HG03060 (cell line): ENCODE measurements at regions not wholly inside any gene's neighbourhood (a gene's known extent, or its start where the extent isn't known, plus 50 kb on each side); places are given as distances from the start of the nearest gene placed in this dataset.
"Not testable (repeated sequence)": the region's sequence is repeated elsewhere in the genome, so short reads cannot be mapped to it uniquely, and the experiment has no call there.

Experiments
- ATAC-seq: cut with Tn5 transposase; IDR thresholded peaks from one replicate; pipeline ENCODE4 v1.9.1; 2021; ENCODE audit warnings: low read depth, moderate number of reproducible peaks; ENCODE audit not compliant: unreplicated experiment

DNA sequence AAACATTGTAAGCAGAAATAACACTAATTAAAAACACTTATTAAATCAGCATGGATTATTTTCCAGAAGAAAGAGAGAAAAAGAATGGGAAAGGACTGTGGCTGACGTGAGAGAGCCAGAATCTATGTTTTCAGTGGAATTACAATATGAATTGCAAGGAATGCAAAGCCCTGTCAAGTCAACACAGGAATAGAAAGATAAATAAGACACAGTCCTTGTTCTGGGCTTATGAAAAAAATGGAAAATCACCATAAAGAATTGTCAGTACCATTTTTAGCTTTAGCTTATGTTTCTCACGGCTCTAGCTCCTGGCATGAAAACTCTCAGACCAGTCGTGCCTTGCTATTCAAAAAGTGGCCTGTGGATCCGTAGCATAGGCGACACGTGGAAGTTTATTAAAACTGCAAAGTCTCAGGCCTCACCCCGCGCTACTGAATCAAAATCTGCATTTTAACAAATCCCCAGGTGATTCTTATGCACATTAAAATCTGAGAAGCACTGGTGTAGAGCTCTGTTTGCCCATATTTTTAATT lies 549.1 kb downstream of the RPS29 start:
- no peak for ATAC-seq

DNA sequence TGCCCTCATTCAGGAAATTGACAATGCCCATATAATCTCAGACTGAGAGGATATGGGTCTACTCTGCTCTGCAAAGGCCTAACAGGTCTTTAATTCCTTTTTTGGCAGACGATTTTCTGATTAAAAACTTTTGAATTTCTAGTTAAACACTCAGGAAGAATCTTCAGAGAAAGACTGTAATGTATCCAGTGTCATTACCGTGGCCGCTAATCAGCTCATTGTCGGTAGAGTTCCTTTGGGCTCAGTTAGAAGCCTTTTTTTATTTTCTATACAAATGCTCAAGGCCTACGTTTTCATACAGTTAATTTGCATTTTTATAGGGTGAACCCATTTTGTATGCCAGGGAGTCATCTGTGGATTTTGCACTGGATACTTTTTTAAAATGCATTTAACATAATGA lies 549.9 kb downstream of the RPS29 start:
- no peak for ATAC-seq

DNA sequence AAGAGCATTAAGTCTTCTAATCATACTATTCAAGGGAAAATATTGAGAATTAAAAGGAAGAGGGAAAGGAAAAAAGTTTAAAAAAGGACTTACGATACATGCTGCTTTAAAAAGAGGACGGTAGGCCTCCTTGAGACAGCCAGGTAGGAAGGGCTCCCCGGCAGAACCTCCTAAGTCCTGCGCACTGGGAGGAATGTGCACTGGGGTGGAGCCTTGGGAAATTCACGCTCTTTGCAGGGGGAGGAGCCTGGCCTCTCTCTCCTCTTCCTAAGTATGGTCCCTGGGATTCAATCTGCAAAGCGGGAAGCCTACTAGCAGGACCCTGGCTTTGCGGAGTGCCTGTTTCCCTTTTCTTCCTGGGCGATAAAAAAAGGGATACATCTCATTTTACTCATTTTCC lies 553.0 kb downstream of the RPS29 start:
- no peak for ATAC-seq

DNA sequence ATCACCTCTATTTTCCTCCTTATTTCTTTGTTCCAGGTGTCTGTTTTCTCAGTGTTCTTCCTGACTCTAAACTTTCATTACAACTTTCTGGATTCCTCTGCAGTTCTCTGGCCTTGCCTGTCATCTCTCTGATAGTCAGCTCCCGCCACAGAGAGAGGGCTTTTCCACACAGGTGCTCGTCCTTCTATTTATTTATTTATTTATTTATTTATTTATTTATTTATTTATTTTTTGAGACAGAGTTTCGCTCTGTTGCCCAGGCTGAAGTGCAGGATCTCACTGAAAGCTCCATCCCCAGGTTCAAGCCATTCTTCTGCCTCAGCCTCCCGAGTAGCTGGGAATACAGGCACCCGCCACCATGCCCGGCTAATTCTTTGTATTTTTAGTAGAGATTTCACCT lies 554.5 kb downstream of the RPS29 start:
- ATAC-seq, result not testable (repeated sequence)

GRCh38 chr14:49019467-49020115 lies 566.6 kb downstream of the RPS29 start:
- ATAC-seq, result no peak

- ATAC-seq, result no peak
Observed at GRCh38 chr14:49017447-49017846, 568.7 kb downstream of the RPS29 start.

DNA sequence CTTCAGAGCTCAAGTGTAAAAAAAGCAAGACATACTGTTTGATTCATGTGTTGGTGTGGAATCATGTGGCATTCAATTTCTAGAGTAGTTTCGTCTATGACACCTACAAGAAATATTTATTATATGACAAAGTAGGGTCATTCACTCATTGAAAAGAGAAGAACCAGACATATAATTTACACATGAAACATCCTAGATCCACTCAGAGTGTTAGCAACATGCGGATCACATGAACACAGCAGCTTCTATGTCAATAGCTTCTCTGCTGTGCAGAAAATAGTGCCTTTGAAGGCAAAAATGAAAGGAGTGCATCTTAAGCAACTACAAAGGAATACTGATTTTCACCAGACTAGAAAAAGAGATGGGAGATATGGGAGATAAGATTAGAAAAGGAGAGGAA lies 569.8 kb downstream of the RPS29 start:
- no peak for ATAC-seq

DNA sequence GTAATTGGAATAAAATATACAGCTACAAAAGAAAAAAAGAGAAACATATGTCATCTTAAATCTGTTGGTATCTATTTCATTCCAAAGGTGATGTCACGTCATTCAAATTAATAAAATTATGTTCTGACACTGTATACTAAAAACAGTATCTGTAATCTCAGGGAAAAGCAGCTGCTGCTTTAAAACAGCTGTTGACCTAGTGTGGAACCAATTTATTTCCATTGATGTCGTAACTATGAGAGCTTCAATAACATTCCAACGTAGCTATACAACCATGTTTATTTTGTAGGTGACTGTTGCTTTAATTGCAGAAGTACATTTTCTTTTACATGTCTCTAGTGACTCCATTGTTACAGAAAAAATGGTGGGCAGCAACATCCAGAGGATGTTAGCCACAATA lies 571.7 kb downstream of the RPS29 start:
- no peak for ATAC-seq

GRCh38 chr14:49008363-49008762 lies 577.8 kb downstream of the RPS29 start:
- ATAC-seq, result no peak

DNA sequence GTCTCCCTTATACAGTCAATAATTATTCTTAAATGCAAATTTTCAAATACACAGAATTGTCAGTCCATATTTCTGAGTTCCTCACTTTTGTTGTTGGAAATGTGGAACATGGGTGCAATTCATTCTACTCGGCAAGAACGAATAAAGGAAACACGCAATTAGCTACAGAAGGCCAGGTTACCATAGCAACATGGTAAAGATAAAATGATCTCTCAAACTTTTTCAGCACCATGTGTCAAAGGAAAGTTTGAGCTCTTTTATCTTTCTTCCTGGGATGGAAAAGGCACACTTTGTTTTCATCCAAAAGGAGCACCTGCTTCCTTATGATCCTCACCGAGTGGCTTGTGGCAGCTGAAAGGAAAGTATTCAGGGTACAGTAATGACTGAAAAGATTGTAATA lies 595.0 kb downstream of the RPS29 start:
- ATAC-seq, result no peak

DNA sequence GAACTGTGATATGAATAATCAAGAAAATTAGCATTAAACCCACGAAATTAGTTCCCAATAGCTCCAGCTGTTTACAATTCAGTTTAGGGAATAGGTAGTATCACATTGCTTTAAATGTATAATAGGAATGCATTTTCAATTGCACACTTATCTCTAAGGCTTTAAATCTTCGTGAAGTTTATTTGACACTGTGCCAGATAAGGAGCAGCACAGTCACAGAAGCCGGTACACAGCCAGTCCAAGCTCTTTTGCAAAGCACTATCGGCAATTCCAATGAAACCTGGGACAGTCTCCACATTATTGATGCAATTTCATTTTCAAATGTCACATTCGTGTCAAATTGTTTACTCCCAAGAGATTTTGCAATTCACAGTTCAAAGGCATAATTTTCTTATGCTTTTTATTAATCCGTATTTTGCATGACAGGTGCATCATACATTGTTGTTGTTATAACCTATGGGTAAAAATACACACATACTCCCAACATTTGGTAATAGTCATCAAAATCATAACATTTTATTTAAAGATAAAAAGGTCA lies 602.8 kb downstream of the RPS29 start:
- ATAC-seq, result no peak

GRCh38 chr14:48974994-48975393 lies 611.2 kb downstream of the RPS29 start:
- no peak for ATAC-seq

GRCh38 chr14:48973151-48973550 lies 613.0 kb downstream of the RPS29 start:
- no peak for ATAC-seq

DNA sequence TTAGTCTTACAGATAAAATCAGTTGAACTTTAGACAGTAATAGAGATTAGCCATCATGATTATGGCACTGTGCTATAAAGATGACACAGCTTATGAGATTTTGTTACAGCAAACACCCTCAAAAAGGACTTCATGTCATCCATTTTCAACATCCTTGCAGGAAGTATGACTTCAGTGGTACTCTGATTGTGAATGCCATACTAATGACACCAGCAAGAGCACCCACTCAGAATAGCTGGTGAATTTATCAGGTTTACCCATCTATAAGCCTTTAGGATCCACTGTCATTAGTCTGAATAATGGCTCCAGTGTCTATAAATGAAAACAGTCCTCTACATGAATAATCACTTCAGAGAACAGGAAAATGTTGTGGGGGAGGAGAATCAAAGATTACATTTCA lies 615.2 kb downstream of the RPS29 start:
- ATAC-seq, result no peak

GRCh38 chr14:48967419-48967818 lies 618.8 kb downstream of the RPS29 start:
- no peak for ATAC-seq

DNA sequence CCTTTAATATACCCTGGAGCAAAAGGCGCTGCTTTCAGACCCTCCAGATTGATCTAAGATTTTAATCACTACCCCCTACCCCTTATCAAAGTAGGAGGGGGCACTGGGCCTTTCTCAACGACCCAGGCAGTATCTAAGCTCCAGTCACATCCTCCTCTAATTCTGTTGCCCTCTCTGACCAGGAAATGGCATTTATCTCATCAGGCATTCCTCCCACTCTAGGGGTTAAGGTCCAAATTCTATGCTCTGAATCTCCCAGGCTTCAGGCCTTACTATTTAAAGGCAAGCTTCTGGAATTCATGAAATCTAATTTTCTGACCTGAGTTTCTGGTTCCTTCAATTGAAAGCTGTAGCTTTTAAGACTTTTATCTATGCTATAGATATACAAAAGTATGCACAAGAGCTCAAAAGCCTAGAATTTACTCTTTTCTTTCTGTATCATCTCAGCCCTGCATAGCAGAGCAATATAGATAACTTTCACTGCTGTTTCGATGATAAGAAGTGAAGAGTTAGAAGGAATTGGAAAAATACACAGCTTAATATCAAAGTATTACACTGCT lies 622.9 kb downstream of the RPS29 start:
- no peak for ATAC-seq

DNA sequence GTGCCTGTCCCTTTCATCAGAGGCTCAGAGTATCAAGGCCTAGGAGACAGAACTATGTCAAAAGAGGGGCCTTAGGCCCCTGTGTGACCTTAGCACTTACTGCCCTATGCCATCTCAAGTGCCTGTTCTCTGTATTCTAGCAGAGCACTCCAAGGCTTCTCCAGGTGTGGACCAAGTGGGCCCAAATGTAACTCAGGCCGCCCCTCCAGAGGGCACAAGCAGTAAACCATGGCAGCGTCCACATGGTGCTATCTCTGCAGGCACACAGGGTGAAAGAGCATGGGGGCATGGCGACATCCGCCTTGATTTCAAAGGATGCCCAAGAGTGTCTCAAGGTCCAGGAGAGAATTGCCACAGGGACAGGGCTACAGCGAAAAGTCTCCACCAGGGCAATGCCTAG lies 628.7 kb downstream of the RPS29 start:
- no peak for ATAC-seq

DNA sequence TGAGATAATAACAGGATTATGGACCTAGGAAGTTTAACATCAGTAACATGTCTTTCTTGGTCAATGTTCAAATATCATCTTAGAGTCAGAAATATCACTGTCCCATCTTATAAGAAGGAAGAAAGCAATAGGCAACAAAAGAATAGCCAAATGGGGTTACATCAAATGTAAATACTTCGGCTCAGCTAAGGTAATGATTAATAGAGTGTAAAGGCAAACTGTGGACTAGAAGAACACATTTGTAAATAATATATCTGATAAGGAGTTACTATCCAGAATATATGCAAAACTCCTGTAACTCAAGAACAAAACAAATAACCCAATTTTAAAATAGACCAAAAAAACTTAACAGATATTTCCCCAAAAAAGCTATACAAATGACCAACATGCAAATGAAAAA lies 630.3 kb downstream of the RPS29 start:
- no peak for ATAC-seq

DNA sequence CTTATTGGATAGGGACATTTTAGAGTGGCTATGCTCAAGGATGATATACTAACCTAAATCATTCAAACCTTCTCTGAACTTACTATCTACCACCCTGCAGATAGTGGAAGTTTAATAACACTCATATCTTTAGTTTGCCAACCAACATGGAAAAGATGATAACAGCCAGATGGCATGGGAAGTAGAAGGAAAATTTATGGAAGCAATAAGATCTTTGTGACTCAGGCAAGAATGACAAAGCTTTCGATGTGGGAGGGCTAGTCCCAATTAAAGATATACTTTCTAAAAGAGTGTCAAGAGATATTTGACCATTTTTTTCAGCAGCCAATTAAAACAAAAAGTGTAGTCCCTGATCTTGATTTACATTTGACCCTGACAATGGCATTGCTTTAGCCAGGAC lies 631.7 kb downstream of the RPS29 start:
- ATAC-seq, result no peak

DNA sequence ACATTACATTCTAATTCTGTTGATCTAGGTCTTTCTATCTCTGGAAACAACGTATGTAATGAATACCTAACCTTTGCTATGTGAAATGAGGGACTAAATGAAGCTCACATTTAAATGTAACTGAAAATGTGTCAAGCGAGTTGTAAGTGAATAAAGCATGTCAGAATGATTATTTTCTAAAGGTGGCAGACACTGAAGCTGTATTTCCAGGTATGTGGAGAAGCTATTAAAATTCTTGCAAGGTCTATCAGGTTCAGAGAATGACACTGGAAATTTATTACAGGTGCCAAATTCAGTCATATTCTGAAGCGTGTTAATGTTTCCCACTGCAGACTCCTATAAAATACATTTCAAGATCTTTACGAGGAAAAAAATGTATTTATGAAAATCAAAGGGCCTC lies 641.4 kb downstream of the RPS29 start:
- no peak for ATAC-seq

DNA sequence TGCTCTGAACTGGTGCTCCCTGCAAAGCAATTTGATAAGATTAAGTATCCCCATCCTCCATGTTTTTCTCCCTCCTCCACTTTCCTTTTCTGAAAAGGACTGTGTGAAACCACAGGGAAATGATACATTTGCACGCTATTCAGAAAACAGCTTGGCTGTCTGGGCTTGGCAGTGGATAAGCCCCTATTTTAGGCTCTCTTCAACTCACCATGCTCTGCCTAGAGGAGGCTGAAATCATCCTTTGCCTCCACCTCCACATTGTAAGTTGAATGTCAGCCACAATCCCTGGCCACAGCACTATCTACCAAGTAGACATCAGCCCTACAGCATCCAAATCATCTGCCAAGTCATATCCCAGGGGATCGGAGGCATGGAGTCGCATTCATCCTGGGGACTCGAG lies 642.3 kb downstream of the RPS29 start:
- no peak for ATAC-seq

GRCh38 chr14:48937541-48938195 lies 648.5 kb downstream of the RPS29 start:
- ATAC-seq, result no peak
